NCI-H1105 (cell line): ENCODE measurements at regions not wholly inside any gene's neighbourhood (a gene's known extent, or its start where the extent isn't known, plus 50 kb on each side); places are given as distances from the start of the nearest gene placed in this dataset.
A peak's percentile ranks its signal among the peaks of the same experiment; 100 is the strongest.
"Not testable (repeated sequence)": the region's sequence is repeated elsewhere in the genome, so short reads cannot be mapped to it uniquely, and the experiment has no call there.

ENCODE experiments used
- DNase-seq: peaks from one replicate; lab custom pipeline; 2025; lab: John Stamatoyannopoulos, UW

- DNase-seq = no peak
These were observed 277.4 kb downstream of the NKX6-1 start for GRCh38 chr4:84221704-84222103.

GRCh38 chr4:84220990-84221389, 278.1 kb downstream of the NKX6-1 start:
- DNase-seq = no peak

GRCh38 chr4:84219656-84220055, 279.4 kb downstream of the NKX6-1 start:
- DNase-seq = no peak

GRCh38 chr4:84218031-84218430, 281.1 kb downstream of the NKX6-1 start:
- DNase-seq = no peak

GRCh38 chr4:84215217-84215616, 283.9 kb downstream of the NKX6-1 start:
- DNase-seq = no peak

GRCh38 chr4:84206226-84206625, 292.9 kb downstream of the NKX6-1 start:
- DNase-seq = not testable (repeated sequence)

GRCh38 chr4:84189144-84189543, 309.9 kb downstream of the NKX6-1 start:
- DNase-seq = no peak

GRCh38 chr4:84179409-84179808, 319.7 kb downstream of the NKX6-1 start:
- no peak for DNase-seq

- DNase-seq = no peak
These were observed 321.1 kb downstream of the NKX6-1 start for GRCh38 chr4:84177831-84178542.

GRCh38 chr4:84176016-84176415, 323.1 kb downstream of the NKX6-1 start:
- no peak for DNase-seq

- DNase-seq = no peak
These were observed 327.2 kb downstream of the NKX6-1 start for GRCh38 chr4:84171871-84172270.

GRCh38 chr4:84167564-84167963, 331.5 kb downstream of the NKX6-1 start:
- no peak for DNase-seq

- DNase-seq = peak; percentile 0
These were observed 332.0 kb downstream of the NKX6-1 start for GRCh38 chr4:84167093-84167492.

- no peak for DNase-seq
These were observed 332.6 kb downstream of the NKX6-1 start for GRCh38 chr4:84166486-84166885.

GRCh38 chr4:84164201-84164600, 334.9 kb downstream of the NKX6-1 start:
- DNase-seq = no peak

GRCh38 chr4:84159762-84160161, 339.3 kb downstream of the NKX6-1 start:
- DNase-seq = no peak

- DNase-seq = no peak
These were observed 340.4 kb downstream of the NKX6-1 start for GRCh38 chr4:84158670-84159069.

GRCh38 chr4:84151574-84151973, 347.5 kb downstream of the NKX6-1 start:
- peak; percentile 0 for DNase-seq

GRCh38 chr4:84150177-84150576, 348.9 kb downstream of the NKX6-1 start:
- DNase-seq = no peak

- DNase-seq = no peak
These were observed 351.3 kb downstream of the NKX6-1 start for GRCh38 chr4:84147831-84148230.

GRCh38 chr4:84146300-84146959, 352.7 kb downstream of the NKX6-1 start:
- no peak for DNase-seq

GRCh38 chr4:84145176-84145575, 353.9 kb downstream of the NKX6-1 start:
- DNase-seq = no peak

- DNase-seq = not testable (repeated sequence)
These were observed 372.2 kb downstream of the NKX6-1 start for GRCh38 chr4:84126911-84127310.
